ENCODE measurements at regions not wholly inside any gene's neighbourhood (a gene's known extent, or its start where the extent isn't known, plus 50 kb on each side); places are given as distances from the start of the nearest gene placed in this dataset.
"Not testable (repeated sequence)": the region's sequence is repeated elsewhere in the genome, so short reads cannot be mapped to it uniquely, and the experiment has no call there.

DNA sequence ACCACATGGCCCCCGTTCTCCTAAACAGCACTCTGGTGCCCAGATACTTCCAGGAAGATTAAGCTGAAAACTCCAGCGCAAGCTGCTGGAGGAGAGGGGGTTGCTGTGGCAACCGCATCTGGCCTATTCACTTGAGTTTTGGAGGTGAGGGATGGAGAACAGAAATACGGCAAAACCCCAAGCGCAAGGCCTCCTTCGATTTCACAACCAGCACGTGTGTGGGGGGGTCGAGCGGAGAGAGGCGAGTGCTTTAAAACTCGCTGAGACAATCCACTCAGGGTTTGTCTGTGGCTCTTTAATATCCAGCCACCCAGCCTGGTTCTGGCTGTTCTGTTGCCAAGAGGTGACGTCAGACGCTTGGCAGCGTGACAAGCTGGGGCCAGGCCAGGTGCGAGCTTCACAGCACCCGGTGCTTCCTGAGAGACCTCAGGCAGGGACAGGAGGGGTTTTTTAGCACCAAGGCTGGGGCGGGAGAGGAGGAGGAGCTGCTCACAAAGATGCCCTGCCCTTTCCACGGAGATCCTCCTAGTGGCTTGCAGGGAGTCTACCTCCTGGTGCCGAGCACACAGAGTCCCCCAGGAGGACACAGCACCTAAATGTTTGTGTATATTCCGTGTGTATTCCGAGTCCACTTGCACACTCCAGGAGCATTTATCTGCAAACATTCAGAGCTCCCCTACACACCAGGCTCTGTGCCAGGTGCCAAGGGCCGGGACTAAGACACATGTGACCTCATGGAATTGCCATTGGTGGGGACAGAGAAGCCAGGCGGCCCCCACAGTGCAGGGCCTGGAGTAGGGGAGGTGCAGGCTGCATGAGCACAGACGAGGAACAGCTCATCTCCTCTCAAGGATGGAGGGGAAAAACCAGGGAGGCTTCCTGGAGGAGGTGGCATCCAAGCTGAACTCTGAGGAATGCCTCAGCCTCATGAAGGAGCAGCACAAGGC lies 194.6 kb downstream of the OLFM1 start:
- peak in 1 of 2 donors; percentile 13 for TF ChIP-seq POLR2AphosphoS5 (IDR thresholded peaks at IDR 0.05)
- no peak for TF ChIP-seq EP300 (IDR thresholded peaks at IDR 0.05)
- intact Hi-C loops (cut with DNase I): no loop called here
- DNase-seq (ENCODE audit: extremely low spot score): no peak
- no peak overlapping the region for H3K27ac ChIP-seq (replicated peaks in 1 of 4)
- H3K4me3 ChIP-seq: no peak overlapping the region
- 22% methylated on average over 21 of the region's 24 CpGs for WGBS
- no peaks in the 10 kb centered on the region for H3K36me3 ChIP-seq
- H3K9me3 ChIP-seq: no peaks in the 10 kb centered on the region
- H3K27me3 ChIP-seq: peaks cover 0 to 84% (median 2%) of the 10 kb centered on the region in 4 donors
- peaks cover 11 to 13% (median 12%) of the 10 kb centered on the region in 4 donors for H3K4me1 ChIP-seq

DNA sequence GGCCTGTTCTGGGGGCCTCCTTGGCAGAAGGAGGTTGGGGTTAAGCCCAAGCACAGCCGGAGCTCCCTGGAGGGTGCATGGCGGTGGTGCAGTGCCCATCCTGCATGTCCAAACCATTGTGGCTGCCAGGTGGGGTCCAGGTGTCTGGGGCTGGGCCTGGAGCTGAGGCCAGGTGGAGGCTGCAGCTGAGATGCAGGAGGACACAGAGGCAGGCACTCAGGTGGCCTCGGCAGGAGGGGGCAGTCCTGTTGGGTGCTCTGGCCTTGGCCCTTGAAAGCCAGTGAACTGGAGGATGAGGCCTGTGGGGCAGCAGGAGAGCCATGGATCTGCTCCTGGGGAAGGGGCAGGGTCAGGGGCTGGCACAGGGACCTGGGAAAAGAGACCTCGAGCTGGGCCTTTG lies 195.3 kb downstream of the OLFM1 start:
- Histone ChIP-seq H3K27ac (replicated peaks in 1 of 4) (no peak overlapping the region), H3K4me3 (no peak overlapping the region), H3K4me1 (peaks cover 11 to 13% (median 12%) of the 10 kb centered on the region in 4 donors), H3K36me3 (no peaks in the 10 kb centered on the region), H3K27me3 (peaks cover 0 to 83% (median 2%) of the 10 kb centered on the region in 4 donors), H3K9me3 (no peaks in the 10 kb centered on the region)
- intact Hi-C loops (cut with DNase I): no loop called here
- no peak for DNase-seq (ENCODE audit: extremely low spot score)
- WGBS: 49% methylated on average over 3 of the region's 4 CpGs
- TF ChIP-seq POLR2A (IDR thresholded peaks at IDR 0.05; ENCODE audit: low read depth): no peak
- no peak for TF ChIP-seq EP300 (IDR thresholded peaks at IDR 0.05)
- TF ChIP-seq, protein P1, sequence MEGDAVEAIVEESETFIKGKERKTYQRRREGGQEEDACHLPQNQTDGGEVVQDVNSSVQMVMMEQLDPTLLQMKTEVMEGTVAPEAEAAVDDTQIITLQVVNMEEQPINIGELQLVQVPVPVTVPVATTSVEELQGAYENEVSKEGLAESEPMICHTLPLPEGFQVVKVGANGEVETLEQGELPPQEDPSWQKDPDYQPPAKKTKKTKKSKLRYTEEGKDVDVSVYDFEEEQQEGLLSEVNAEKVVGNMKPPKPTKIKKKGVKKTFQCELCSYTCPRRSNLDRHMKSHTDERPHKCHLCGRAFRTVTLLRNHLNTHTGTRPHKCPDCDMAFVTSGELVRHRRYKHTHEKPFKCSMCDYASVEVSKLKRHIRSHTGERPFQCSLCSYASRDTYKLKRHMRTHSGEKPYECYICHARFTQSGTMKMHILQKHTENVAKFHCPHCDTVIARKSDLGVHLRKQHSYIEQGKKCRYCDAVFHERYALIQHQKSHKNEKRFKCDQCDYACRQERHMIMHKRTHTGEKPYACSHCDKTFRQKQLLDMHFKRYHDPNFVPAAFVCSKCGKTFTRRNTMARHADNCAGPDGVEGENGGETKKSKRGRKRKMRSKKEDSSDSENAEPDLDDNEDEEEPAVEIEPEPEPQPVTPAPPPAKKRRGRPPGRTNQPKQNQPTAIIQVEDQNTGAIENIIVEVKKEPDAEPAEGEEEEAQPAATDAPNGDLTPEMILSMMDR (IDR thresholded peaks at IDR 0.05): no peak

DNA sequence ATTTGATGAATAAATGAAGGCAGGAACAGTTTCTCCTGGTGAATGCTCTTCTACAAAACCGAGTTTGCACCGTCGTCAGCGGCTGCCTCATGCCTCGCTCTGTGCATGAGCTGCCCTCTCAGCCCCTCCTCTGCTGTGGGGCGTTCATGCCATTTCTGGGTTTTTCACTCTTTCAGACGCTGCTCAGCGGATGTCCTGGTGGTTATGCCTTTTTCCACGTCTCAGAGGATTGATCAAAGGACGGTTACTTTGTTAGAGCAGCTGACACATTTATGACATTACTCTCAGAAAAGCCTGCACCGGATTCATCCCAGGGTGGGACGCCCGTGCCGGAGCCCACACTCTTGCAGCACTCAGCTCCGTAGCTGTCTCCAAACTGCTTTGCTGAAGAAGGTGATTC lies 195.9 kb upstream of the PPP1R26 start:
- peaks cover 11 to 13% (median 12%) of the 10 kb centered on the region in 4 donors for H3K4me1 ChIP-seq
- no peaks in the 10 kb centered on the region for H3K36me3 ChIP-seq
- WGBS: 24% methylated on average over 15 of the region's 15 CpGs
- DNase-seq (ENCODE audit: extremely low spot score): no peak
- H3K27ac ChIP-seq (replicated peaks in 1 of 4): no peak overlapping the region
- no peak for TF ChIP-seq EP300 (IDR thresholded peaks at IDR 0.05)
- TF ChIP-seq, protein P1 (IDR thresholded peaks at IDR 0.05): no peak
- no peak for TF ChIP-seq POLR2A (IDR thresholded peaks at IDR 0.05; ENCODE audit: low read depth)
- no peak for TF ChIP-seq POLR2AphosphoS5 (IDR thresholded peaks at IDR 0.05)
- no peak overlapping the region for H3K4me3 ChIP-seq
- no peaks in the 10 kb centered on the region for H3K9me3 ChIP-seq
- intact Hi-C loops (cut with DNase I): no loop called here
- peaks cover 0 to 83% (median 2%) of the 10 kb centered on the region in 4 donors for H3K27me3 ChIP-seq

DNA sequence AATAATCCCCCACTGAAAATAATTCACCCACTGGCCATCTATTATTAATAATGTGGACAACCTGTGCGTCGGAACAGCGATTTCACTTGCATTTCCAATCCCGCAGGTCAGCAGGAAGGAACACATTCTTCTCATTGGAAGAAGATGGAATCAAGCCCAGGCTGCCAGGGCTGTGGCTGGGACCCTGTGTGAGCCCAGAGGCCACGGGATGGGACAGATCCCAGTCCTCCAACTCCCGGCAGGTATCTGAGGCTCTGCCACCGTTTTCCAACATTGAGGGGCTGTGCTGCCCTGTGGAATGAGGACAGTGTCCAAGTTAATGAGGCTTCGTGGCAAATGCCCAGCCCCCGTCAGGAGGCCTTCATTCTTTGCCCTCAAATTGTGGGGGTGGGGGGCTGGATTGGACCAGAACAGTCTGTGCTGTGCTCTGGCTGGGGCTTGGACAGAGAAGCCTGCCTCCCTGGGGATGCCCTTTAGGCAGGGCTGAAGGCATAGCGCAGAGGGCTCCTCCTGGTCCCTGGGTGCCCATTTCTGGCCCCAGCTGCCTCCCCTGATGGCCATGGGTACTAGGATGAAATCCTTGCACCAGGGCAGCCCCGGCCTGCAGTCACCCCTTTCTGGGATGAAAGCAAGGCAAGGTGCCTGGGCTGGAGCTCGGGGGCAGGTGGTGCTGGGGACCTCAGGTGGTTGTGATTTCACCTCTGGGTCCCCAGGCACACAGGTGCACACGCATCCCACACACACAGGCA lies 195.0 kb upstream of the PPP1R26 start:
- DNase-seq (ENCODE audit: extremely low spot score): no peak
- no peak overlapping the region for H3K27ac ChIP-seq (replicated peaks in 1 of 4)
- intact Hi-C loops (cut with DNase I): no loop called here
- H3K36me3 ChIP-seq: no peaks in the 10 kb centered on the region
- no peak for TF ChIP-seq POLR2A (IDR thresholded peaks at IDR 0.05; ENCODE audit: low read depth)
- no peak for TF ChIP-seq EP300 (IDR thresholded peaks at IDR 0.05)
- TF ChIP-seq POLR2AphosphoS5 (IDR thresholded peaks at IDR 0.05): no peak
- TF ChIP-seq, protein P1 (IDR thresholded peaks at IDR 0.05): no peak
- WGBS: 69% methylated on average over 8 of the region's 13 CpGs
- peaks cover 12 to 13% (median 13%) of the 10 kb centered on the region in 4 donors for H3K4me1 ChIP-seq
- peaks cover 0 to 85% (median 1%) of the 10 kb centered on the region in 4 donors for H3K27me3 ChIP-seq
- H3K9me3 ChIP-seq: no peaks in the 10 kb centered on the region
- no peak overlapping the region for H3K4me3 ChIP-seq

DNA sequence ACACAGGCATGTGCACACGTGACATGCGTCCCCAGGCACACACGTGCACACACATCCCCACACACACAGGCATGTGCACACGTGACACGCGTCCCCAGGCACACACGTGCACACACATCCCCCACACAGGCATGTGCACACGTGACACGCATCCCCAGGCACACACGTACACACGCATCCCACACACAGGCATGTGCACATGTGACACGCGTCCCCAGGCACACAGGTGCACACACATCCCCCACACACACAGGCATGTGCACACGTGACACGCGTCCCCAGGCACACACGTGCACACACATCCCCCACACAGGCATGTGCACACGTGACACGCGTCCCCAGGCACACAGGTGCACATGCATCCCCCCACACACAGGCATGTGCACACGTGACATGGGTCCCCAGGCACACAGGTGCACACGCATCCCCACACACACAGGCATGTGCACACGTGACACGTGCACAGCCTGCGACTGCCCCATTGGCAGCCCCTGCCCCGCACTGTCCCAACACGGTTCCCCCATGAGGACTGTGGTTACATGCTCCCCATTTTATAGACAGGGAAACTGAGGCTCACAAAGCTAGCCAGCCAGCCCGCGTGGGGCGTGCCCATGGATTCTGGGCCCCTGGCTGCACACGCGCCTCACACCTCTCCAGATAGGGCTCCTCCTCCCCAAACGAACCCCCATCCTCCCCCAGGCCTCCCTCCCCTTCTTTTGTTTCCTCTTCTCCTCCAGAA lies 193.2 kb upstream of the PPP1R26 start:
- peaks cover 0 to 83% (median 0%) of the 10 kb centered on the region in 4 donors for H3K27me3 ChIP-seq
- H3K4me1 ChIP-seq: peaks cover 10 to 13% (median 11%) of the 10 kb centered on the region in 4 donors
- H3K27ac ChIP-seq (replicated peaks in 1 of 4); DNase-seq (ENCODE audit: extremely low spot score); H3K9me3 ChIP-seq; intact Hi-C loops (cut with DNase I); H3K36me3 ChIP-seq; H3K4me3 ChIP-seq: not testable (repeated sequence)
- whole genome bisulfite sequencing: 80% methylated on average over 24 of the region's 33 CpGs
